Suppressor macrophage treated with lipopolysaccharide for 4 hours (primary cell): ENCODE measurements at regions not wholly inside any gene's neighbourhood (a gene's known extent, or its start where the extent isn't known, plus 50 kb on each side); places are given as distances from the start of the nearest gene placed in this dataset.

Source experiments
- DNase-seq: peaks from one replicate; pipeline ENCODE4 v3.0.0-alpha.2; 2020

- DNase-seq = no peak
Measured at GRCh38 chr19:23855676-23856075, 59.0 kb upstream of the ZNF726 start.

- DNase-seq = no peak
Measured at GRCh38 chr19:23851966-23852365, 62.7 kb upstream of the ZNF726 start.

GRCh38 chr19:23832717-23833327, 74.1 kb upstream of the ZNF681 start:
- no peak for DNase-seq

- peak; percentile 19 for DNase-seq
Measured at GRCh38 chr19:23823952-23824389, 65.3 kb upstream of the ZNF681 start.

GRCh38 chr19:23822735-23823134, 64.0 kb upstream of the ZNF681 start:
- no peak for DNase-seq

- DNase-seq = no peak
Measured at GRCh38 chr19:23817519-23817918, 58.8 kb upstream of the ZNF681 start.

GRCh38 chr19:23810496-23810895, 51.8 kb upstream of the ZNF681 start:
- DNase-seq = no peak
